ENCODE measurements at regions not wholly inside any gene's neighbourhood (a gene's known extent, or its start where the extent isn't known, plus 50 kb on each side); places are given as distances from the start of the nearest gene placed in this dataset.

DNA sequence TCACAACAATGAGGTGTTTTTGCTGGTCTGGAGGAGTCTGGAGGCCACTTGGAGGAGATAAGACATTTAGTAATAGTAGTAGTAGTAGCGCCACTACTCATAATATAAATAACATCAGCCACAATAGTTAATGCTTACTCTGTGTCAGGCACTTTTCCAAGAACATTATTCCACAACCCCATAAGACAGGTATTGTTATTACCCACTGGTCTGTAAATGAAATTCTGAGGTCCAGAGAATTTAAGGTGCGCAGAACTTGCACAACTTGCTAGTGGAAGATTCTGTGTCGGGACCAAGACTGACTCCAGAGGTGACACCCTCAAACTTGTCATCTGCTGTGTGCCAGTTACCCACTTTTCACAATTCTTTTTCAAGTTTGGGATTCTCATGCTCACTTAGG, 106.5 kb downstream of the MRM1 start:
- CTCF ChIA-PET = interaction anchor here (1.7 kb wide), 1 partner anchor 339 kb away, joined by 11 read pairs; no protein-coding TSS in a partner anchor
- POLR2A ChIA-PET (ENCODE audit: low non-redundant PET) = no interaction called here
- TF ChIP-seq, protein P1, sequence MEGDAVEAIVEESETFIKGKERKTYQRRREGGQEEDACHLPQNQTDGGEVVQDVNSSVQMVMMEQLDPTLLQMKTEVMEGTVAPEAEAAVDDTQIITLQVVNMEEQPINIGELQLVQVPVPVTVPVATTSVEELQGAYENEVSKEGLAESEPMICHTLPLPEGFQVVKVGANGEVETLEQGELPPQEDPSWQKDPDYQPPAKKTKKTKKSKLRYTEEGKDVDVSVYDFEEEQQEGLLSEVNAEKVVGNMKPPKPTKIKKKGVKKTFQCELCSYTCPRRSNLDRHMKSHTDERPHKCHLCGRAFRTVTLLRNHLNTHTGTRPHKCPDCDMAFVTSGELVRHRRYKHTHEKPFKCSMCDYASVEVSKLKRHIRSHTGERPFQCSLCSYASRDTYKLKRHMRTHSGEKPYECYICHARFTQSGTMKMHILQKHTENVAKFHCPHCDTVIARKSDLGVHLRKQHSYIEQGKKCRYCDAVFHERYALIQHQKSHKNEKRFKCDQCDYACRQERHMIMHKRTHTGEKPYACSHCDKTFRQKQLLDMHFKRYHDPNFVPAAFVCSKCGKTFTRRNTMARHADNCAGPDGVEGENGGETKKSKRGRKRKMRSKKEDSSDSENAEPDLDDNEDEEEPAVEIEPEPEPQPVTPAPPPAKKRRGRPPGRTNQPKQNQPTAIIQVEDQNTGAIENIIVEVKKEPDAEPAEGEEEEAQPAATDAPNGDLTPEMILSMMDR (conservative IDR thresholded peaks at IDR 0.05; ENCODE audit: low read depth) = no peak
- DNase-seq (ENCODE audit: low spot score) = no peak
- H3K27ac ChIP-seq = no peak overlapping the region

DNA sequence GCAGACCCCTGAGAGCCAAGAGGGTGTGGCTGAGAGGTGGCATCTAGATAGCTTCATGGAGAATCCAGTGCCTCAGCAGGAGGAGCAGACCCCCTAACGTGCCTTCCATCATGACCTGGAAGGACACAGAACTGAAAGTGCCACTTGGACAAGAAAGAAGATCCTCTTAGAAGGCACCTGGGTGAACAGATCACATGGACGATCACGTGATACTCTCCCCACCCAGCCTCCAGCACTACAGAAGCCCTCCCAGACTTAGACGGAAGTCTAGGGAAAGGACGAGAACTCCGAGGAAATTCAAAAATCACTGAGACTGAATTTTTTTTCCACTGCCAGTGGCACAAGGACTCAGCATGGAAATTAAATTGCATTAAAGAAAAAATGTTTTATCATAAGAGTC, 113.4 kb downstream of the MRM1 start:
- no peak overlapping the region for H3K27ac ChIP-seq
- ChIA-PET POLR2A (ENCODE audit: low non-redundant PET) (no interaction called here), CTCF (no interaction called here)
- TF ChIP-seq, protein P1 (conservative IDR thresholded peaks at IDR 0.05; ENCODE audit: low read depth) = no peak
- DNase-seq (ENCODE audit: low spot score) = no peak

DNA sequence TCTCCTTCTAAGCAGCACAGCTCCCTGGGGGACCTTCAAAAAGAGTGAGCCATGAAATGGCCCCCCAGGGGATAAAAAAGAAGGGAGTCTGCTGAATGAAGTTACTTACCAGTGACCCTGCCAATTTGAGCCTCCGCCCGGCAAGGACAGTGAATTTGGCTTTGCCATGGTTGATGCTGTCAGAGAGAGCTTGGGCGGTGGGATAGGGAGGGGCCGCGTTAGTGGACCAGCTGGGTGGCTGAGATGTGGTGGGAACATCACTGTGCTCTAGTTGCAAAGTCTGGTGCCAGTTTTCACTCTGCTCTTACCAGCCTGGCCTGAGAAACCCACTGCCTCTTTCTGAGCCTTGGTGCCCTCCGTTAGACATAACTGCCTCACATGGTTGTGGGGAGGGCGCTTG, 114.6 kb downstream of the MRM1 start:
- TF ChIP-seq, protein P1 (conservative IDR thresholded peaks at IDR 0.05; ENCODE audit: low read depth) = no peak
- DNase-seq (ENCODE audit: low spot score) = no peak
- no peak overlapping the region for H3K27ac ChIP-seq
- ChIA-PET POLR2A (ENCODE audit: low non-redundant PET) (interaction anchor here (0.7 kb wide), 1 partner anchor 30 kb away, joined by 3 read pairs; no protein-coding TSS in a partner anchor), CTCF (interaction anchor here (0.8 kb wide), 1 partner anchor 335 kb away, joined by 3 read pairs; no protein-coding TSS in a partner anchor)

DNA sequence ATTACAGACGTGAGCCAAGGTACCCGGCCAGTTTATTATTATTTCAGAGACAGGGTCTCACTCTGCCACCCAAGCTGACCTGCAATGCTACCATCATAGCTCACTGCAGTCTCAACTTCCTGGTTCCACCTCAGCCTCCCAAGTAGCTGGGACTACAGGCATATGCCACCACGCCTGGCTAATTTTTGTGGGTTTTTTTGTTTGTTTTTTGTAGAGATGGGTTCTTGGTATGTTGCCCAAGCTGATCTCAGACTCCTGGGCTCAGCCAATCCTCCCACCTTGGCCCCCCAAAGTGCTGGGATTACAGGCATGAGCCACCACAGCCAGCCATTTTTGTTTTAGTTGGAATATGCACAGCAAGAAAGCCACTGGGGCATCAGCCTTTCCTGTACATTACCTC, 115.7 kb downstream of the MRM1 start:
- no peak for DNase-seq (ENCODE audit: low spot score)
- TF ChIP-seq, protein P1 (conservative IDR thresholded peaks at IDR 0.05; ENCODE audit: low read depth) = no peak
- ChIA-PET CTCF (interaction anchor here (0.6 kb wide), 1 partner anchor 34 kb away, joined by 3 read pairs; no protein-coding TSS in a partner anchor), POLR2A (ENCODE audit: low non-redundant PET) (no interaction called here)
- no peak overlapping the region for H3K27ac ChIP-seq

DNA sequence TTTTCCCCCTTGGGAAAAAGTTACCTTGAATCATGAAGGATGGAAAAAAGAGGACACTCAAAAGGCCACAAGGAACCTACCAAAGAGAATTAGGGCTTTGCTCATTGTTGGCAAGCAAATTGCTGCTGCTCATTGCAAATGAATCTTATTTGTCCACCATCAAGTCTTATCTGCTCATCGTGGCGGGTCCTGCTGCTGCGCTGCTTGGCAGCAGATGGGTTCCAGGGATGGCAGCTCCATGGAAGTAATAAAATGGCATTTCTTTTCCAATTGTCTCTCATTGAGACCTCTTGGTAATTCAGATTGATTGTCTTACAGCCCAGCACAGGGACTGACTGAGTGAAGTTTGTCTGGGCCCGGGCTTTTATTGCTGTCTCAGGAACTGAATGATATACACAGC, 118.7 kb downstream of the MRM1 start:
- CTCF ChIA-PET = interaction anchor here (1.6 kb wide), 1 partner anchor 14 kb away, joined by 5 read pairs; no protein-coding TSS in a partner anchor
- POLR2A ChIA-PET (ENCODE audit: low non-redundant PET) = no interaction called here
- no peak overlapping the region for H3K27ac ChIP-seq
- TF ChIP-seq, protein P1 (conservative IDR thresholded peaks at IDR 0.05; ENCODE audit: low read depth) = no peak
- DNase-seq (ENCODE audit: low spot score) = no peak

DNA sequence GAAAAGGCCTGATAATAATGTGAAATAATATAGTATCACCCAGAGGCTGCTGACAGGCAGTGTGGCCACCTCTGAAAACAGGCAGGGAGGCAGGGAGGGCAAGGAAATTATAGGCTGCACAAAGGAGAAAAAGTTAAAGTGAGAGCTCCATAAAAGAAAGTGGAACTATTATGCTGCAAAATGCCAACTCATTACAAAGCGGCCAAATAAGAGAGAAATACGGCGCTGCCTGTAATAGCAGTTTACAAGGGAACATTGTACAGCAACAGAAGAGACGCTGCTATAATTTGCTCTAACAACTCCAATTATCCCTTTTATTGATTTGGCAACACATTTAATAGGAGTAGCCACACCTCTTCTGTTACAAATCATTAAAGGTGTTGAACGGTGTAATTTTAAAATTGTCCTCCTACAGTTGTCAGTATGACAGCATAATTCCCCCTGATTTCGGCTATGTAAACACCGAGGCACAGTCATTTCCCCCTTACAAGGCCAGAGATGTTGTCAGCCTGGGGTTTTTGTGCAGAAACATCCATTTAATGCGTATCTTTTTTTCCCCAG, 120.3 kb downstream of the MRM1 start:
- H3K27ac ChIP-seq = no peak overlapping the region
- TF ChIP-seq, protein P1 (conservative IDR thresholded peaks at IDR 0.05; ENCODE audit: low read depth) = no peak
- no peak for DNase-seq (ENCODE audit: low spot score)
- ChIA-PET POLR2A (ENCODE audit: low non-redundant PET) (no interaction called here), CTCF (no interaction called here)

Data from RWPE1 (cell line).